ENCODE measurements at regions not wholly inside any gene's neighbourhood (a gene's known extent, or its start where the extent isn't known, plus 50 kb on each side); places are given as distances from the start of the nearest gene placed in this dataset.

GRCh38 chrX:20980426-20980825 is 393.8 kb upstream of the CNKSR2 start:
- CTCF ChIA-PET, result no interaction called here

GRCh38 chrX:20974326-20974725 is 399.9 kb upstream of the CNKSR2 start:
- Histone ChIP-seq H3K4me3 (ENCODE audit: low read depth, low read length) (no peak overlapping the region), H3K36me3 (ENCODE audit: control insufficient read depth in 2 of 2, insufficient read depth in 1 of 2, low read length in 2 of 2) (no peaks in the 10 kb centered on the region), H3K4me1 (ENCODE audit: control insufficient read depth, insufficient read depth, low read length) (no peaks in the 10 kb centered on the region), H3K27ac (ENCODE audit: extremely low read depth, low read depth, low read length) (no peak overlapping the region), H3K9me3 (ENCODE audit: control insufficient read depth, insufficient read depth, low read depth, low read length) (no peaks in the 10 kb centered on the region)
- ChIA-PET POLR2A (no interaction called here), CTCF (no interaction called here)
- TF ChIP-seq ZNF133 (tag by site-specific recombination; IDR thresholded peaks at IDR 0.05) (no peak), ZNF174 (tag by site-specific recombination; IDR thresholded peaks at IDR 0.05) (no peak), ZNF792 (tag by site-specific recombination; IDR thresholded peaks at IDR 0.05) (no peak), IKZF3 (tag by site-specific recombination; IDR thresholded peaks at IDR 0.05) (no peak), MEIS1 (CRISPR knock-in tag; IDR thresholded peaks at IDR 0.05; ENCODE audit: borderline replicate concordance) (no peak), ZNF670 (tag by site-specific recombination; IDR thresholded peaks at IDR 0.05; ENCODE audit: low read depth) (no peak), ZBTB49 (tag by site-specific recombination; IDR thresholded peaks at IDR 0.05; ENCODE audit: low read depth) (no peak), ZNF37A (tag by site-specific recombination; IDR thresholded peaks at IDR 0.05) (no peak), YY1 (tag by site-specific recombination; IDR thresholded peaks at IDR 0.05) (no peak), PRDM6 (tag by site-specific recombination; IDR thresholded peaks at IDR 0.05) (no peak)

More at GRCh38 chrX:20980426-20980825, 393.8 kb upstream of the CNKSR2 start:
- Histone ChIP-seq H3K4me3 (ENCODE audit: low read depth, low read length) (no peak overlapping the region), H3K4me1 (ENCODE audit: control insufficient read depth, insufficient read depth, low read length) (no peaks in the 10 kb centered on the region), H3K27ac (ENCODE audit: extremely low read depth, low read depth, low read length) (no peak overlapping the region), H3K9me3 (ENCODE audit: control insufficient read depth, insufficient read depth, low read depth, low read length) (no peaks in the 10 kb centered on the region), H3K36me3 (ENCODE audit: control insufficient read depth in 2 of 2, insufficient read depth in 1 of 2, low read length in 2 of 2) (no peaks in the 10 kb centered on the region)
- POLR2A ChIA-PET, result no interaction called here
- TF ChIP-seq ZNF266 (tag by site-specific recombination; IDR thresholded peaks at IDR 0.05; ENCODE audit: low read depth), result no peak
- TF ChIP-seq ZNF335 (tag by site-specific recombination; conservative IDR thresholded peaks at IDR 0.05), result no peak

- no peaks in the 10 kb centered on the region for H3K4me1 ChIP-seq (ENCODE audit: control insufficient read depth, insufficient read depth, low read length)
- no peak overlapping the region for H3K4me3 ChIP-seq (ENCODE audit: low read depth, low read length)
- no peaks in the 10 kb centered on the region for H3K9me3 ChIP-seq (ENCODE audit: control insufficient read depth, insufficient read depth, low read depth, low read length)
- TF ChIP-seq ZNF223 (tag by site-specific recombination; IDR thresholded peaks at IDR 0.05) (no peak), ZNF423 (tag by site-specific recombination; IDR thresholded peaks at IDR 0.05) (no peak), GLI2 (tag by site-specific recombination; IDR thresholded peaks at IDR 0.05; ENCODE audit: borderline replicate concordance, low read depth) (no peak), ZNF677 (tag by site-specific recombination; IDR thresholded peaks at IDR 0.05) (no peak), ZSCAN30 (tag by site-specific recombination; IDR thresholded peaks at IDR 0.05) (no peak), ZNF521 (tag by site-specific recombination; IDR thresholded peaks at IDR 0.05) (no peak), ZNF514 (tag by site-specific recombination; IDR thresholded peaks at IDR 0.05) (no peak), ZSCAN16 (tag by site-specific recombination; IDR thresholded peaks at IDR 0.05) (no peak), ZNF623 (tag by site-specific recombination; IDR thresholded peaks at IDR 0.05) (no peak)
- H3K27ac ChIP-seq (ENCODE audit: extremely low read depth, low read depth, low read length), result no peak overlapping the region
- POLR2A ChIA-PET, result no interaction called here
- CTCF ChIA-PET, result no interaction called here
- H3K36me3 ChIP-seq (ENCODE audit: control insufficient read depth in 2 of 2, insufficient read depth in 1 of 2, low read length in 2 of 2), result no peaks in the 10 kb centered on the region
These were observed 401.2 kb upstream of the CNKSR2 start for GRCh38 chrX:20973038-20973437.
